OCI-LY1 (cell line): ENCODE measurements at regions not wholly inside any gene's neighbourhood (a gene's known extent, or its start where the extent isn't known, plus 50 kb on each side); places are given as distances from the start of the nearest gene placed in this dataset.

Experiments
- CTCF ChIP-seq: fragments of 200-600 bp; sonication (generic), shearing (Covaris generic); IDR thresholded peaks from 2 replicates; pipeline ENCODE4 v1.5.1; 2017; ENCODE audit warnings: mild to moderate bottlenecking, antibody characterized with exemption, low read length, moderate library complexity, mixed read lengths
- EZH2 ChIP-seq: fragments of 200-600 bp; sonication (generic), shearing (Covaris generic); IDR thresholded peaks from 2 replicates; pipeline ENCODE4 v1.8.0; 2017; ENCODE audit warnings: borderline replicate concordance, mixed run types, mild to moderate bottlenecking, antibody characterized with exemption, low read length, moderate library complexity, mixed read lengths

- no peak for TF ChIP-seq CTCF
- TF ChIP-seq EZH2: no peak
These were observed 247.6 kb upstream of the TNP1 start for GRCh38 chr2:217107480-217107879.
